RWPE2 (cell line): ENCODE measurements at regions not wholly inside any gene's neighbourhood (a gene's known extent, or its start where the extent isn't known, plus 50 kb on each side); places are given as distances from the start of the nearest gene placed in this dataset.

Experiments used
- ATAC-seq: fragments of 200-7000 bp; cut with Tn5 transposase; 3 replicates; pipeline ENCODE4 v1.9.1; 2021; ENCODE audit warnings: low read depth
- DNase-seq: peaks from one replicate; pipeline ENCODE4 v3.0.0-alpha.2; 2020; ENCODE audit warnings: low spot score
- H3K27ac ChIP-seq: fragments of 450-650 bp; 2 replicates; pipeline ENCODE4 v1.5.1; 2017; ENCODE audit warnings: mild to moderate bottlenecking; ENCODE audit not compliant: poor library complexity, severe bottlenecking
- H3K27me3 ChIP-seq: fragments of 250-450 bp; sonication (Bioruptor Pico); 2 replicates; pipeline ENCODE4 v1.5.1; 2021; ENCODE audit warnings: mild to moderate bottlenecking, moderate library complexity; ENCODE audit not compliant: insufficient read depth, poor library complexity, severe bottlenecking
- H3K36me3 ChIP-seq: fragments of 250-450 bp; sonication (Bioruptor Pico); 2 replicates; pipeline ENCODE4 v1.5.1; 2020; ENCODE audit warnings: low read depth, mild to moderate bottlenecking, moderate library complexity
- H3K4me1 ChIP-seq: fragments of 250-450 bp; sonication (Bioruptor Pico); 2 replicates; pipeline ENCODE4 v1.5.1; 2021; ENCODE audit warnings: mild to moderate bottlenecking, moderate library complexity; ENCODE audit not compliant: insufficient read depth, poor library complexity, severe bottlenecking
- H3K4me3 ChIP-seq: fragments of 250-450 bp; sonication (Bioruptor Pico); 2 replicates; pipeline ENCODE4 v1.5.1; 2021; ENCODE audit warnings: mild to moderate bottlenecking, moderate library complexity; ENCODE audit not compliant: severe bottlenecking
- H3K9me3 ChIP-seq: fragments of 250-450 bp; sonication (Bioruptor Pico); 2 replicates; pipeline ENCODE4 v1.5.1; 2021; ENCODE audit warnings: mild to moderate bottlenecking, moderate library complexity; ENCODE audit not compliant: severe bottlenecking
- CTCF ChIP-seq: fragments of 450-650 bp; IDR thresholded peaks from one replicate; pipeline ENCODE4 v1.5.1; 2017; ENCODE audit warnings: mild to moderate bottlenecking, moderate library complexity; ENCODE audit not compliant: poor library complexity, severe bottlenecking

DNA sequence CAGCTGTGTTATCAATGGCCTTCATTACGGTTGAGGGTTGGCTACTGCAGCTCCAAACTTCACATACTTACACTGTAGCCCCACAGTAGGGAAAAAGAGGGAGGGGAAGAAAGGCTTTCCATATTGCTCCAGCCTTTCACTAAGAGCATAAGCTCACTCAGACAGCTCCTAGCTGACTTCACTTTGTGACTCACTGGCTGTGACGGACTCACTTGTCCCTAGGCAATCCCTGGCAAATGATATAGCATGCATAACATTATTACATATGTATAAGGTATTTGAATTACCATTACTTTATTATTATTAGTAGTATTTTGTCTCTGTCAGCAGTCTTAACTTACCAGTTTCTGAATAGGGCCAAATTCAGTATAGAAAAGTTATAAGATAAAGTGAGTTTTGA is 350.7 kb downstream of the RMST start:
- Histone ChIP-seq H3K27ac (no peak overlapping the region), H3K9me3 (no peaks in the 10 kb centered on the region), H3K4me1 (no peaks in the 10 kb centered on the region), H3K4me3 (no peak overlapping the region), H3K27me3 (no peaks in the 10 kb centered on the region), H3K36me3 (no peaks in the 10 kb centered on the region)
- ATAC-seq: no peak
- no peak for DNase-seq
- TF ChIP-seq CTCF: no peak

GRCh38 chr12:97821806-97822205 is 359.2 kb downstream of the RMST start:
- H3K36me3 ChIP-seq: no peaks in the 10 kb centered on the region
- no peaks in the 10 kb centered on the region for H3K27me3 ChIP-seq
- H3K4me3 ChIP-seq: no peak overlapping the region
- TF ChIP-seq CTCF: no peak
- no peaks in the 10 kb centered on the region for H3K4me1 ChIP-seq
- H3K9me3 ChIP-seq: no peaks in the 10 kb centered on the region
- no peak for ATAC-seq
- no peak overlapping the region for H3K27ac ChIP-seq
- no peak for DNase-seq

GRCh38 chr12:97835541-97835940 is 372.9 kb downstream of the RMST start:
- no peak for DNase-seq
- no peak for TF ChIP-seq CTCF
- H3K36me3 ChIP-seq: no peaks in the 10 kb centered on the region
- no peak for ATAC-seq
- H3K27ac ChIP-seq: no peak overlapping the region
- H3K4me3 ChIP-seq: no peak overlapping the region
- no peaks in the 10 kb centered on the region for H3K9me3 ChIP-seq
- no peaks in the 10 kb centered on the region for H3K4me1 ChIP-seq
- no peaks in the 10 kb centered on the region for H3K27me3 ChIP-seq

DNA sequence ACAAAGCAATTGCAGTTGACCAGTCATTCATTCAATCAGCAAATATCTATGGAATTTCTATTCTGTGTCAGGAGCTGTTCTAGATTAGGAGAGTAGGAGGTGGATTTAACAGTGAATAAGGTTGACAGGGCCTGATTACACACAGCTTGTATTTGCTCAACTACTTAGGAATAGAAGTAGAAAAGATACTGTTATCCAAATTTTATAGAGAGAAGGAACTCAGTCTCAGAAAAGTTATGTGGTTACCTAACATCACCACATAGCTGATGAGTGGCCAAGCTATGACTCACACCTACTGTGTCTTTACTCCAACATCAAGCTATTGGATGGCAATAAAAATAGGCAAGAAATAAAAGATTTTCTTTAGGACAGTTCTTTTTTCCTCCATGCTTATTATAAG is 374.8 kb downstream of the RMST start:
- Histone ChIP-seq H3K36me3 (no peaks in the 10 kb centered on the region), H3K4me1 (no peaks in the 10 kb centered on the region), H3K27me3 (no peaks in the 10 kb centered on the region), H3K9me3 (no peaks in the 10 kb centered on the region), H3K27ac (no peak overlapping the region), H3K4me3 (no peak overlapping the region)
- ATAC-seq (peak; percentile 69), DNase-seq (no peak)
- no peak for TF ChIP-seq CTCF

DNA sequence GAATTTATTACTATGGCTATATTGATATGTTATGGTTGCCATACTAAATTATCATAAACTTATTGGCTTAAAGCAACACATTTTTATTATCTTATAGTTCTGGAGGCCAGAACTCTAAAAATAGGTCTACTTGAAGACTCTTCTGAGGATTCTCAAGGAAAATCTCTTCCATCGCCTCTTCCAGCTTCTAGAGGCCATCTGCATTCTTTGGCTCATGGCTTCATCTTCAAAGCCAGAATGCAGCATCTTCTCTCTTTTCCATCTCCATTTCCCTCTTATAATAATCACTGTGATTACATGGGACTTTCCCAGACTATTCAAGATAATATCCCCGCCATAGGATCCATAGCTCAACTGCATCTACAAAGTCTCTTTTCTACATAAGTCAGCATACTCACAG is 385.4 kb downstream of the RMST start:
- no peak for TF ChIP-seq CTCF
- no peak overlapping the region for H3K4me3 ChIP-seq
- ATAC-seq: no peak

More for the DNA sequence above, 385.4 kb downstream of the RMST start:
- H3K27me3 ChIP-seq: no peaks in the 10 kb centered on the region
- no peaks in the 10 kb centered on the region for H3K9me3 ChIP-seq
- no peaks in the 10 kb centered on the region for H3K4me1 ChIP-seq
- H3K36me3 ChIP-seq: no peaks in the 10 kb centered on the region
- H3K27ac ChIP-seq: no peak overlapping the region
- DNase-seq: no peak
